GM21528 (cell line): ENCODE measurements at regions not wholly inside any gene's neighbourhood (a gene's known extent, or its start where the extent isn't known, plus 50 kb on each side); places are given as distances from the start of the nearest gene placed in this dataset.
"Not testable (repeated sequence)": the region's sequence is repeated elsewhere in the genome, so short reads cannot be mapped to it uniquely, and the experiment has no call there.

Experiments
- ATAC-seq: cut with Tn5 transposase; IDR thresholded peaks from one replicate; pipeline ENCODE4 v1.9.1; 2021; ENCODE audit warnings: mild to moderate bottlenecking, moderate library complexity; ENCODE audit not compliant: unreplicated experiment, low FRiP score

DNA sequence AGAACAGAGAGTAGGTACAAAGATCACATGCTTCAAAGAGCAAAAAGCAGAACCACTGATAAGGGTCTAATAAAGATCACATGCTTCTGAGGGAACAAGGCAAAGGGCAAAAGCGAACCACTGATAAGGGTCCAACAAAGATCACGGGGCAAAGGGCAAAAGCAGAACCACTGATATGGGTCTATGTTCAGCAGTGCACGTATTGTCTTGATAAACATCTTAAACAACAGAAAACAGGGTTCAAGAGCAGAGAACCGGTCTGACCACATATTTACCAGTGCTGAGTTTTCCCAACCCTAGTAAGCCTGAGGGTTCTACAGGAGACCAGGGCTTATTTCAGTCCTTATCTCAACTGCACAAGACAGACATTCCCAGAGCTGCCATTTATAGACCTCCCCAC lies 362.7 kb upstream of the ATXN7L3B start:
- ATAC-seq, result not testable (repeated sequence)

DNA sequence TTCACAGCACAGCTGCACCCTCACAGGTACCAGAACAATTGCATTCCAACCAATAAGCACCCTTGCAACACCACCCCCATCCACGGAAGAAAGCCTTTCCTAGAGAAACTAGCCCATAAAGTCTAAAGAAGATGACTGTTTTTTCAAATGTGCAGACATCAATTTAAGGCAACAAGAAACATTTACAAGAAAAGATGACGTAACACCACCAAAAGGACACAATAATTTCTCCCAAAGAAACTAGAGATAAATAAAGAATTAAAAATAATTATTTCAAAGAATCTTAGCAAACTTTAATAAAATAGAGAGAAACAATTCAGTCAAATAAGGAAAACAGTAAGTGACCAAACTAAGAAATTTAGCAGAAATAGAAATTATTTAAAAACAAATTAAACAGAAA lies 352.3 kb upstream of the ATXN7L3B start:
- no peak for ATAC-seq

DNA sequence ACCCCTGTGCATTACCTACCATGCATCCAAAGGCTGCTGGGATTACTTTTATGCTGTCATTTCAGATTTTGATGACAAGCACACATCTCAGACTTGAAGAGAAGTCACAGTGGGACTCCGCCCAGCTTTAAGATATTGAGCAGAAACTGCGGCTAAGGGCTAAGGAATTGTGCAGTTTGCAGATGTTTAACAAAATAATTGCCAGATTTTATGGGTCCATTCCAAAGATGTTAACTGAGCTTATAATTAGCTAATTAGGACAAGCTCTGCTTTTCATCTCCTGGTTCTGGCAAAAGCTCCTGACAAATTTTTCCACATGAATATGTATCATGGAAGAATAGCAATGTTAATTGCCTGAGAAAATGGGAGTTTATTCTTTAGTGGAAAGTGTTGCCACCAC lies 344.4 kb upstream of the ATXN7L3B start:
- ATAC-seq, result no peak

DNA sequence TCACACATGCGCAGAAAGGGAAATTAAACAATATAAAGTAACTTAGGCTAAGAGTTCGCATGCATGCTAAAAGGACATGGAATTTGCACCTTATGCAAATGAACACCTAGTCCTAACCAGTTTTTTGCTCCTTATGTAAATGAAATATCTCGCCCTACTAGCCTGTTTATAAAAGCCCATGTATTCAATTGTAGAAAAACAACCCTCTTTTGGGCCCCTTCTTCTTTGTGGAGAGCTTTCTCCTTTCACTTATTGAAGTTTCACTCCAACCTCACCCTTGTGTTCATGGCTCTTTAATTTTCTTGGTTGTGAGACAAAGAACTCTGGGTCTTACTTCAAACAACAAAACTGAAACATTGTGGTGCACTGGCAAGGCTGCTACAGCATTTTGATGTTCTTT lies 333.4 kb upstream of the ATXN7L3B start:
- ATAC-seq, result no peak

DNA sequence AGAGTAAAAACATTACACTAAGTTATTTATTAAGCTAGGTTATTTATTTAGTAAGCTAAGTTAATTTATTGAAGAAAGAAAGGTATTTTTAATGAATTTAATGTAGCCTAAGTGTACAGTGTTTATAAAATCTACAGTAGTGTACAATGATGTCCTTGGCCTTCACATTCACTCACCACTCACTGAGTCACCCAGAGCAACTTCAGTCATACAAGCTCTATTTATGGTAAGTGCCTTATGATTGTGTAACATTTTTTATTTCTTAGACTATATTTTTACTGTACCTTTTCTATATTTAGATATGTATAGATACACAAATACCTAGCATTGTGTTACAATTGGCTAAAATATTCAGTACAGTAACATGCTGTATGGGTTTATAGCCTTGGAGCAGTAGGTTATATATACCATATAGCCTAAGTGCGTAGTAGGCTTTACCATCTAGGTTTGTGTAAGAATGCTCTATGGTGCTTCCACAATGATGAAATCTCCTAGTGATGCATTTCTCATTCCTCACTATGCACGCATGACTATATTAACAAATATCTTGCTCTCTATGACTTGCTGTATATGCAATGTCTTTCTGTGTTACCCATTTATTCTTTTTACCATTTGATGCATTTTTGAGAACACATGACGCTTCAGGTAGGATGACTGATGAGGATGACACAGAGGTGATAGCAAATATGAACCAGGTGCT lies 309.6 kb upstream of the ATXN7L3B start:
- ATAC-seq, result no peak

DNA sequence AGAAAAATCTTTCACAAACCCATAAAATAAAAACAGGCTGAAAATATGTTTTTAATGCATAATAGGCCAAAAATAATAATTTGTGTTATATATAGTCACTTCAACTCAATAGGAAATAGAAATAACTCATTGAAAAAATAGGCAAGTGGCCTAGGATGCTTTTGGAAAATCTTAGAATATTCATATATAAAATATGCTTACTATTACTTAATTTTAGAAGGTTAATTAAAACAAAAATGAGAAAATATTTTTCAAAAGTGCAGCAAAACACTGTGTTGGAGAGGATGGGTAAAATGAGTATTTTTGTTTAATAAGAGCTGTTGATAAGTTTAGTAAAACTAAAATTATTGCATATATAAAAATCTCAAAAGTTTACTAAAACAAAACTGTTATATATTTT lies 308.0 kb upstream of the ATXN7L3B start:
- ATAC-seq, result no peak

DNA sequence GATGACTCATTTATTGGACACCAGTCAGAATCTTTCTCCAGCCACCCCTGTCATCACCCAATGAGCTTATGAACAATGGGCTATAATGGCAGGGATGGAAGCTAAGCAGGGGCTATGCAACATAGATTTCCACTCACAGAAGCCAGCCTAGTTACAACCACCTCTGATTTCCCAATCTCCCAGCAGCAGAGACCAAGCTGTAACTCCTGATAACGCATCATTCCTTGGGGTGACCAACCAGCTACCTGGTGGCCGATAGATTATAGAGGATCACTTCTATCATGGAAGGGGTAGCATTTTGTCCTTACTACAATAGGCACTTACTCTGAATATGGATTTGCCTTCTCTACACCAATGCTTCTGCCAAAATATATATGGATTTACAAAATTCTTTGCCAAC lies 302.3 kb upstream of the ATXN7L3B start:
- no peak for ATAC-seq

DNA sequence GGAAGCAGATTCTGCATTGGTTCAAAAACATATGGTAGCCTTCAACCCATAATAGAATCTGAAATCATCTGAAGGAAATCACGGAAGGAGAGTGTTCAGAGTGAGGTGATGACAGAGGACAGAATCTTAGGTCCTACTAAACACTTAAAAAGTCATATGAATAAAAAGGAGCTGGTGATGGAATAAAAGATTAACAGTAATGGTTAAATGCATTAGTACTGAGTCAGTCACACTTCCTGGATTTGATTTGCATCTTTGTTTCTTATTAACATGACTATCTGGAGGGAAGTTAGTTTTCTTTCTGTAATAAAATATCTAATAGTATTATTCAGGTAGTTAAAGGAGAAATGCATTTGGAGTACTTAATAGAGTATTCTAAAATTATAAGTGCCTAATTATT lies 296.3 kb upstream of the ATXN7L3B start:
- no peak for ATAC-seq

DNA sequence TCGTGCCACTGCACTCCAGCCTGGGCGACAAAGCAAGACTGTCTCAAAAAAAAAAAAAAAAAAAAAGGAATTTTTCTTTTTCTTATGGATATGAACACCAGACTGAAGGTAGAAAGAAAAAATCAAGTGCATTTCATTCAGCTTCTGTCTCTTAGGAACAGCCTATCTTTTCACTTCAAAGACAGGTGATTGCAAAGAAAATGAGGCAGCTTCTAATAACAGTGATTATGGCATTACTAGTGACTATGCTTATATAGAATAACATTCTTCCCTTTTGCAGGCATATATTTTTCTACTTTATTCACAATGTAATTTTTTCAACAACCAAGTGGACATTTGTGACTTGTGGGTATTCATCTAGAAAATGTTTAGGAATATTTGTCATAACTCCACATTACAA lies 295.5 kb upstream of the ATXN7L3B start:
- ATAC-seq, result no peak

DNA sequence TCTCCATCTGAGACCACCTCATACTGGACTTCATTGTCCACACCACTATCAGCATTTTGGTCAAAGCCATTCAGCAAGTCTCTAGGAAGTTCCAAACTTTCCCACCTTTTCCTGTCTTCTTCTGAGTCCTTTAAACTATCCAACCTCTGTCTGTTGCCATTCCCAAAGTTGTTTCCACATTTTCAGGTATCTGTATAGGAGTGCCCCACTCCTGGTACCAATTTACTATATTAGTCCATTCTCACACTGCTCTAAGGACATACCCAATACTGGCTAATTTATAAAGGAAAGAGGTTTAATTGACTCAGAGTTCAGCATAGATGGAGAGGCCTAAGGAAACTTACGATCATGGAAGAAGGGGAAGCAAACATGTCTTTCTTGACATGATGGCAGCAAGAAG lies 292.2 kb upstream of the ATXN7L3B start:
- ATAC-seq, result no peak

DNA sequence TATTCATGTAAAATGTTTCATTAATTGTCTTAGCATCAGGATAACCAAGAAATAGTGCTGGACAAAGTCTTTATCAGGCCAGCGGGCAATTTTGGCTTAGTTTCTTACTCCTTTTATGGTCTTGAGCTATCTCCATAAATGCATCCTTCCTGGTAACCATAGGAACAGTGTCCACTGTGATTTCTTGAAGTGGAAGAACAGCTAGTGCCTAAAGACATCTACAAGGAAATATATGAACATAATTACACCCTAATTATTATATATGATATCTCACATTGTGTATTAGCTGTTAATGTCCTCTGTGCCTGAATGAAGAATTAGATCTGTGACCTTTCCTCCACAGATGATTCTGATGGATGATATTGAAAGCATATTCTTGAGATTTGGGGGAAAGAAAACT lies 286.7 kb upstream of the ATXN7L3B start:
- ATAC-seq, result no peak

DNA sequence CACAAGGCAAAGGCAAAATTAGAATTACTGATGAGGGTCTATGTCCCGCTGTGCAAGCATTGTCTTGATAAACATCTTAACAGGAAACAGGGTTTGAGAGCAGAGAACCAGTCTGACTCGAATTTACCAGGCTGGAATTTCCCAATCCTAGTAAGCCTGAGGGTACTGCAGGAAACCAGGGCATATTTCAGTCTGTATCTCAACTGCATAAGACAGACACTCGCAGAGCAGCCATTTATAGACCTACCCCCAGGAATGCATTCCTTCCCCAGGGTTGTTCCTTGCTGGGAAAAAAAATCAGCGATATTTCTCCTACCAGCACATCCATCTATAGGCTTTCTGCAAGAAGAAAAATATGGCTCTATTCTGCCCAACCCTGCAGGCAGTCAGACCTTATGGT lies 283.8 kb upstream of the ATXN7L3B start:
- ATAC-seq, result not testable (repeated sequence)

DNA sequence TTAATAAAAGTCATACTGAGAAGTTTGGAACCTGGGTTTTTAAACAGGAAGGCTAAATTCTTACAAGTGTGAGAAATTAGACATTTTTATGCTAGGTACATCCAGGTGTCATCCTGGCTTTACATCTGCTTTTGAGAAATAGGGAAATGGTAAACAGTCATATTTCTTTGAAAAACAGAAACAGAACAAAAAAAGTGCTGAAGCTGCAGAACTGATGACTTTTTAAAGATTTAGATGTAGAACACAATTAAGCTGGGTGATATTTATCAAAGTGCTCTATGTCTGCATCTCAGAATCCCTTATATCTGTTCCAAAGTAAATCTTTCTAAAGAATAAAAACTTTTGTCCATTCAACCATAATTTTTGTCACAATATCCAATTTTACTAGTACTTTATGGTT lies 282.9 kb upstream of the ATXN7L3B start:
- no peak for ATAC-seq

DNA sequence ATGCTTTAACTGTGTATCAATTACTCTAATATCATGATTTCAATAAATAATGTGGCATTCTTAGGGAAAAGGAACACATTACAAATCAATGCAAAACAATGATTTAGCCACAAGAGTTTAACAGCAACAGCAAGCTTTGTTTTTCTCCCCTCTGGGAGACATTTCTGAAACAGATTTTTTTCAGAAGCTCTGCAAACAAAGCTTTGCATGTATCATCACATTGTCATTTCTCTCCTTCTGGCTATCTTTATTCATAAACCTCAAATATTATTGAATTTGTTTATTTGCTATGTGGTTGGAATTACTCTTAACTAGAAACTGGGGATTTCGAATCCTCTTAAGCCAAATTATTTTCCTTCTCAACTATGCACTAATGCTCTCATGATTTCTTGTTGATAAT lies 278.4 kb upstream of the ATXN7L3B start:
- no peak for ATAC-seq

DNA sequence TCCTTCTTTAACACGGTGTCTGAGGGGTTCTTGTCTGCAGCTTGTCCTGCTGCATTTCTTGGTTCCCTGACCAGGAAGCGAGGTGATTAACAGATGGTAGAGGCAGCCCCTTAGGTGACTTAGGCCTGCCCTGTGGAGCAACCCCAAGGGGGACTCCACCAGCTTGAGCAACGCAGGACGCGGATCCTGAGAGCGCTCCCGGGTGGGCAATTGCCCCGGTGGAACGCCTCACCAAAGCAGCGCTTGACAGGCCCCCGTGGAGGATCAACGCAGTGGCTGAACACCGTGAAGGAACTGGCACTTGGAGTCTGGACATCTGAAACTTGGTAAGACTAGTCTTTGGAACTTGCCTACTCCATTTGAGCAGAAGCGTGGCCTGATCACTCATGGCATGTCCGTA lies 272.9 kb upstream of the ATXN7L3B start:
- ATAC-seq, result no peak

DNA sequence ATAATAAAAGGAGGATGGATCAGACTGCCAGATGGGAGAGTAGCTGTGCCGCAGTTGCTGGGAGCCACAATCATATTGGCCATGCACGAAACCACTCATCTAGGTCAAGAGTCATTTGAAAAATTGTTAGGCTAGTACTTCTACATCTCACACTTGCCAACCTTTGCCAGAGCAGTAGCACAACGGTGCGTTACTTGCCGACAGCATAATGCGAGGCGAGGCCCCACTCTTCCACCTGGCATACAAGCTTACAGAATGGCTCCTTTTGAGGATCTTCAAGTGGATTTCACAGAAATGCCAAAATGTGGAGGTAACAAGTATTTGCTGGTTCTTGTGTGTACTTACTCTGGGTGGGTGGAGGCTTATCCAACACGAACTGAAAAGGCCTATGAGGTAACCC lies 268.3 kb upstream of the ATXN7L3B start:
- ATAC-seq, result not testable (repeated sequence)

DNA sequence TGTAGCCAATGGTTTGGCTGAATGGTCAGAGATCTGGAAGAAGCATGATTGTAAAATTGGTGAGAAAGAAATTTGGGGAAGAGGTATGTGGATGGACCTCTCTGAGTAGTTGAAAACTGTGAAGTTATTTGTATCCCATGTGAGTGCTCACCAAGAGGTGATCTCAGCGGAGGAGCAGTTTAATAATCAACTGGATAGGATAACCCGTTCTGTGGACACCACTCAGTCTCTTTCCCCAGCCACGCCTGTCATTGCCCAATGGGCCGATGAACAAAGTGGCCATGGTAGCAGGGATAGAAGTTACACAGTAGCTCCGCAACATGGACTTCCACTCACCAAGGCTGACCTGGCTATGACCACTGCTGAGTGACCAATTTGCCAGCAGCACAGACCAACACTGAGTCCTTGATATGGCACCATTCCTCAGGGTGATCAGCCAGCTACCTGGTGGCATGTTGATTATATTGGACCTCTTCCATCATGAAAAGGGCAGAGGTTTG lies 257.4 kb upstream of the ATXN7L3B start:
- no peak for ATAC-seq

DNA sequence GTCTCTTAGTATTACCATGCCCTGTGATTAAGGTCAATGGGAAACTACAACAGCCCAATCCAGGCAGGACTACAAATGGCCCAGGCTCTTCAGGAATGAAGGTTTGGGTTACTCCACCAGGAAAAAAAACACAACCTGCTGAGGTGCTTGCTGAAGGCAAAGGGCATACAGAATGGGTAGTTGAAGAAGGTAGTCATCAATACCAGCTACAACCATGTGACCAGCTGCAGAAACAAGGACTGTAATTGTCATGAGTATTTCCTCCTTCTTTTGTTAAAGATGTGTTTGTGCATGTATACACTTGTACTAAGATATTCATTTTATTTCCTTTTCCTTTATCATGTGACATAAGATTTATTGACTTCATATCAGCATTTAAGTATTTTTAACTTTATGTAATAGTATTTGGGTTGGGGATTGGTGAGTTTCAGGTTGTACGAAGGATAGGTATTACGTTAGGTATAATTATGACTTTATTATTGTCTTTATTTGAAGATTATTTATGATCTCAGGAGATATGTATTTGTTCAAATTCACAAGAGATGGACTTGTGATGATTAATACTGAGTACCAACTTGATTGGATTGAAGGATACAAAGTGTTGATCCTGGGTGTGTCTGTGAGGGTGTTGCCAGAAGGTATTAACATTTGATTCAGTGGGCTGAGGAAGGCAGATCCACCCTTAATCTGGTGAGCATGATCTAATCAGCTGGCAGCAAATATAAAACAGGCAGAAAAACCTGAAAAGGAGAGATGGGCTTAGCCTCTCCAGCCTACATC lies 256.0 kb upstream of the ATXN7L3B start:
- ATAC-seq, result not testable (repeated sequence)

DNA sequence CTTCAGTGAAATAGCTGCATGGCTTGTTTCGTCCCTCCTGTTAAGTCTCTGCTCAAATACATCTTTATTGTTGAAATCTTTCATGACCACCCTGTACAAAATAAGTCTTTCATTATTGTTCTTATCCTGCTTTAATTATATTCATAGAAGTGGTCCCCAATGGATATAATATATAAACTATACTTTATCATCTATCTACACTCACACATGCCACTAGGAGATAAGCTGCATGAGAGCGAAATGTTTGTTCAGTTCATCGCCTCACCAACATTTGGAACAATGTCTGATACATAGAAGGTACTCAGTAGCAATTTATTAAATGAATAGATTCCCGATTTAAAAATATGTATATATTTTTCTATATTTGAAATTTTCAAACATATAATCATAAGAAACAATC lies 254.0 kb upstream of the ATXN7L3B start:
- no peak for ATAC-seq

DNA sequence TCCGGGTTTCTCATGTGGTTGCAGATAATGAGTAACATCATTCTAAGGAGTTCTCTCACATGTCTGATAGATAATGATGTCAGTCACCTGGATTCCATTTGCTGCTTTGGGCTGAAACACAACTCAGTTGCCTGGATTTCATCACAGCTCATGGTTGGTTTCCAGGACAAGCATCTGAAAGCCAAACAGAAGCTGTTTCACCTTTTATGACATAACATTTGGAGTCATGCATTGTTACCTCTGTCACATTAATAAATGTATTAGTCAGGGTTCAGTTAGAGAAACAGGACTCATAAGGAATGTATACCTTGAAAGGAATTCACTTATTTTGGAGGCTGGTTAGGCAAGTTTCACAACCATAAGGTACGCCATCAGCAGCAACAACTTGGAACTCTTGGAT lies 251.9 kb upstream of the ATXN7L3B start:
- ATAC-seq, result no peak

DNA sequence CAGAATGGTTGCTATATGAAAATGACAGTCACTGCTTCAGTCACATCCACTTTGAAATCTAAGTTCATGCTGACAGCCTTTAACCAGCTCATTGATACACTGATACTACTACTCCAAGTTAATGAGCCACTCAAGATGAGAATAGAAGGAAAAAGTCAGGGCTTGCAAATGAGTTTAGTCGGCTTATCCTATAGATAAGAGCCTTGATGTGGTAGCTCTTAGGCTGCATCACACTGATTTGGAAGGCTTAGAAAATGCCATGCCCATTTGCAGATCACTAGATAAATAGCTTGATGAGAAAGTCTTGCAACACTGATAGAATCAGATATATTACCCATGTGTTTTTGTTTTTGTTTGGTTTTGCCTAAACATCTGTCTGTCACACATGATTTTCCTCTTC lies 251.4 kb upstream of the ATXN7L3B start:
- no peak for ATAC-seq
